ENCODE measurements at regions not wholly inside any gene's neighbourhood (a gene's known extent, or its start where the extent isn't known, plus 50 kb on each side); places are given as distances from the start of the nearest gene placed in this dataset.

DNA sequence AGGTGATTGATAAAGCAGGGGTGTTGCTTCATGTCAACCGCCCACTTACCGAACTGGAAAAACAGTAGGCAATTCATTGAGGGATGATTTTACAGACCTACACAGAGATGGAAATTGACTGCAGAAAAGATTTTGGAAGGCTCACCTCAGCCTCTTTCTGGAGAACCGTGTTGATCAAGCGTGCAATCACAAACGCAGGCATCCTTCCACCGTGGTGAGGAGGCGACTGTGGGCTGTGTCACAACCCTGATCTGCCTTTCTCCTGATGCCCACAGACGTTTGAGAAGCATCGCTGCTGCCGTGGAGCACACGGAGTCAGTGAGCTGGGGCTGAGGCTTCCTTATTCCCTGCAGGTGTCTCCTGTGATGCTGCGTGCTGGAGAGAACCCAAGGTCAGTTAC is 132.0 kb downstream of the TMEM18 start:
- H3K9me2 ChIP-seq = no peaks in the 10 kb centered on the region
- no peaks in the 10 kb centered on the region for H3F3A ChIP-seq (replicated peaks; ENCODE audit: insufficient read depth)
- H3K9me3 ChIP-seq = no peaks in the 10 kb centered on the region; the same call in 1 of the 2 replicates
- H2AFZ ChIP-seq (ENCODE audit: low read depth) = no peak overlapping the region
- H3K79me2 ChIP-seq (ENCODE audit: insufficient read depth) = no peaks in the 10 kb centered on the region
- CTCF ChIA-PET = interaction anchor here (1.1 to 3.3 kb wide), 3 partner anchors 15 to 91 kb away, joined by 3 to 16 read pairs (median 7); no protein-coding TSS in a partner anchor
- no peaks in the 10 kb centered on the region for H3K27me3 ChIP-seq (ENCODE audit: insufficient read depth)
- H3K36me3 ChIP-seq (replicated peaks in 1 of 2; ENCODE audit: control insufficient read depth in 1 of 2, insufficient read depth in 2 of 2, low read length in 1 of 2) = no peaks in the 10 kb centered on the region
- no peak overlapping the region for H3K4me3 ChIP-seq (ENCODE audit: low read depth in 2 of 2, low read length in 1 of 2)
- 39% methylated on average over 12 of the region's 12 CpGs for WGBS (ENCODE audit: low lambda C conversion rate)
- H4K20me1 ChIP-seq (ENCODE audit: insufficient read depth) = no peaks in the 10 kb centered on the region
- no peak overlapping the region for H3K4me2 ChIP-seq
- no peaks in the 10 kb centered on the region for H3K4me1 ChIP-seq (ENCODE audit: control insufficient read depth in 1 of 2, insufficient read depth in 2 of 2, low read depth in 1 of 2, low read length in 1 of 2)
- no peak for TF ChIP-seq MEF2A (IDR thresholded peaks at IDR 0.05; ENCODE audit: borderline replicate concordance, low read depth)
- TF ChIP-seq SIN3A (IDR thresholded peaks at IDR 0.05; ENCODE audit: borderline replicate concordance, low read depth, low read length) = no peak
- no peak for TF ChIP-seq FOXJ3 (CRISPR knock-in tag; IDR thresholded peaks at IDR 0.05)
- TF ChIP-seq, protein P1, sequence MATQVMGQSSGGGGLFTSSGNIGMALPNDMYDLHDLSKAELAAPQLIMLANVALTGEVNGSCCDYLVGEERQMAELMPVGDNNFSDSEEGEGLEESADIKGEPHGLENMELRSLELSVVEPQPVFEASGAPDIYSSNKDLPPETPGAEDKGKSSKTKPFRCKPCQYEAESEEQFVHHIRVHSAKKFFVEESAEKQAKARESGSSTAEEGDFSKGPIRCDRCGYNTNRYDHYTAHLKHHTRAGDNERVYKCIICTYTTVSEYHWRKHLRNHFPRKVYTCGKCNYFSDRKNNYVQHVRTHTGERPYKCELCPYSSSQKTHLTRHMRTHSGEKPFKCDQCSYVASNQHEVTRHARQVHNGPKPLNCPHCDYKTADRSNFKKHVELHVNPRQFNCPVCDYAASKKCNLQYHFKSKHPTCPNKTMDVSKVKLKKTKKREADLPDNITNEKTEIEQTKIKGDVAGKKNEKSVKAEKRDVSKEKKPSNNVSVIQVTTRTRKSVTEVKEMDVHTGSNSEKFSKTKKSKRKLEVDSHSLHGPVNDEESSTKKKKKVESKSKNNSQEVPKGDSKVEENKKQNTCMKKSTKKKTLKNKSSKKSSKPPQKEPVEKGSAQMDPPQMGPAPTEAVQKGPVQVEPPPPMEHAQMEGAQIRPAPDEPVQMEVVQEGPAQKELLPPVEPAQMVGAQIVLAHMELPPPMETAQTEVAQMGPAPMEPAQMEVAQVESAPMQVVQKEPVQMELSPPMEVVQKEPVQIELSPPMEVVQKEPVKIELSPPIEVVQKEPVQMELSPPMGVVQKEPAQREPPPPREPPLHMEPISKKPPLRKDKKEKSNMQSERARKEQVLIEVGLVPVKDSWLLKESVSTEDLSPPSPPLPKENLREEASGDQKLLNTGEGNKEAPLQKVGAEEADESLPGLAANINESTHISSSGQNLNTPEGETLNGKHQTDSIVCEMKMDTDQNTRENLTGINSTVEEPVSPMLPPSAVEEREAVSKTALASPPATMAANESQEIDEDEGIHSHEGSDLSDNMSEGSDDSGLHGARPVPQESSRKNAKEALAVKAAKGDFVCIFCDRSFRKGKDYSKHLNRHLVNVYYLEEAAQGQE (IDR thresholded peaks at IDR 0.05; ENCODE audit: low read depth, low read length) = no peak
- no peak for TF ChIP-seq RCOR1 (IDR thresholded peaks at IDR 0.05; ENCODE audit: low read length)
- TF ChIP-seq, protein P2, sequence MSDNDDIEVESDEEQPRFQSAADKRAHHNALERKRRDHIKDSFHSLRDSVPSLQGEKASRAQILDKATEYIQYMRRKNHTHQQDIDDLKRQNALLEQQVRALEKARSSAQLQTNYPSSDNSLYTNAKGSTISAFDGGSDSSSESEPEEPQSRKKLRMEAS (IDR thresholded peaks at IDR 0.05; ENCODE audit: low read depth) = no peak
- no peak for TF ChIP-seq RAD21 (IDR thresholded peaks at IDR 0.05; ENCODE audit: low read length)
- no peak for TF ChIP-seq POLR2AphosphoS5 (IDR thresholded peaks at IDR 0.05; ENCODE audit: low read depth, low read length)
- TF ChIP-seq TCF12 (IDR thresholded peaks at IDR 0.05) = no peak
- TF ChIP-seq RFX5 (IDR thresholded peaks at IDR 0.05; ENCODE audit: low read length) = no peak
- no peak for TF ChIP-seq TEAD4 (IDR thresholded peaks at IDR 0.05; ENCODE audit: borderline replicate concordance, insufficient read depth)
- TF ChIP-seq, protein P3, sequence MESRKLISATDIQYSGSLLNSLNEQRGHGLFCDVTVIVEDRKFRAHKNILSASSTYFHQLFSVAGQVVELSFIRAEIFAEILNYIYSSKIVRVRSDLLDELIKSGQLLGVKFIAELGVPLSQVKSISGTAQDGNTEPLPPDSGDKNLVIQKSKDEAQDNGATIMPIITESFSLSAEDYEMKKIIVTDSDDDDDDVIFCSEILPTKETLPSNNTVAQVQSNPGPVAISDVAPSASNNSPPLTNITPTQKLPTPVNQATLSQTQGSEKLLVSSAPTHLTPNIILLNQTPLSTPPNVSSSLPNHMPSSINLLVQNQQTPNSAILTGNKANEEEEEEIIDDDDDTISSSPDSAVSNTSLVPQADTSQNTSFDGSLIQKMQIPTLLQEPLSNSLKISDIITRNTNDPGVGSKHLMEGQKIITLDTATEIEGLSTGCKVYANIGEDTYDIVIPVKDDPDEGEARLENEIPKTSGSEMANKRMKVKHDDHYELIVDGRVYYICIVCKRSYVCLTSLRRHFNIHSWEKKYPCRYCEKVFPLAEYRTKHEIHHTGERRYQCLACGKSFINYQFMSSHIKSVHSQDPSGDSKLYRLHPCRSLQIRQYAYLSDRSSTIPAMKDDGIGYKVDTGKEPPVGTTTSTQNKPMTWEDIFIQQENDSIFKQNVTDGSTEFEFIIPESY (IDR thresholded peaks at IDR 0.05; ENCODE audit: borderline replicate concordance, low read depth) = no peak
- TF ChIP-seq RXRA (IDR thresholded peaks at IDR 0.05; ENCODE audit: borderline replicate concordance, low read depth) = no peak
- TF ChIP-seq, protein P4, sequence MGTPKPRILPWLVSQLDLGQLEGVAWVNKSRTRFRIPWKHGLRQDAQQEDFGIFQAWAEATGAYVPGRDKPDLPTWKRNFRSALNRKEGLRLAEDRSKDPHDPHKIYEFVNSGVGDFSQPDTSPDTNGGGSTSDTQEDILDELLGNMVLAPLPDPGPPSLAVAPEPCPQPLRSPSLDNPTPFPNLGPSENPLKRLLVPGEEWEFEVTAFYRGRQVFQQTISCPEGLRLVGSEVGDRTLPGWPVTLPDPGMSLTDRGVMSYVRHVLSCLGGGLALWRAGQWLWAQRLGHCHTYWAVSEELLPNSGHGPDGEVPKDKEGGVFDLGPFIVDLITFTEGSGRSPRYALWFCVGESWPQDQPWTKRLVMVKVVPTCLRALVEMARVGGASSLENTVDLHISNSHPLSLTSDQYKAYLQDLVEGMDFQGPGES (IDR thresholded peaks at IDR 0.05; ENCODE audit: low read depth, low read length) = no peak
- TF ChIP-seq ELF1 (IDR thresholded peaks at IDR 0.05) = no peak
- TF ChIP-seq FOXM1 (IDR thresholded peaks at IDR 0.05; ENCODE audit: low read depth) = no peak
- TF ChIP-seq MXI1 (IDR thresholded peaks at IDR 0.05; ENCODE audit: low read depth, low read length) = no peak
- TF ChIP-seq, protein P5, sequence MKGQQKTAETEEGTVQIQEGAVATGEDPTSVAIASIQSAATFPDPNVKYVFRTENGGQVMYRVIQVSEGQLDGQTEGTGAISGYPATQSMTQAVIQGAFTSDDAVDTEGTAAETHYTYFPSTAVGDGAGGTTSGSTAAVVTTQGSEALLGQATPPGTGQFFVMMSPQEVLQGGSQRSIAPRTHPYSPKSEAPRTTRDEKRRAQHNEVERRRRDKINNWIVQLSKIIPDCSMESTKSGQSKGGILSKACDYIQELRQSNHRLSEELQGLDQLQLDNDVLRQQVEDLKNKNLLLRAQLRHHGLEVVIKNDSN (IDR thresholded peaks at IDR 0.05; ENCODE audit: borderline replicate concordance, low read depth) = no peak
- DNase-seq = no peak
- POLR2A ChIA-PET = no interaction called here
- no peak overlapping the region for H3K27ac ChIP-seq (ENCODE audit: low read depth in 2 of 2, low read length in 1 of 2)
- H3K9ac ChIP-seq = no peak overlapping the region
